ENCODE measurements at regions not wholly inside any gene's neighbourhood (a gene's known extent, or its start where the extent isn't known, plus 50 kb on each side); places are given as distances from the start of the nearest gene placed in this dataset.

DNA sequence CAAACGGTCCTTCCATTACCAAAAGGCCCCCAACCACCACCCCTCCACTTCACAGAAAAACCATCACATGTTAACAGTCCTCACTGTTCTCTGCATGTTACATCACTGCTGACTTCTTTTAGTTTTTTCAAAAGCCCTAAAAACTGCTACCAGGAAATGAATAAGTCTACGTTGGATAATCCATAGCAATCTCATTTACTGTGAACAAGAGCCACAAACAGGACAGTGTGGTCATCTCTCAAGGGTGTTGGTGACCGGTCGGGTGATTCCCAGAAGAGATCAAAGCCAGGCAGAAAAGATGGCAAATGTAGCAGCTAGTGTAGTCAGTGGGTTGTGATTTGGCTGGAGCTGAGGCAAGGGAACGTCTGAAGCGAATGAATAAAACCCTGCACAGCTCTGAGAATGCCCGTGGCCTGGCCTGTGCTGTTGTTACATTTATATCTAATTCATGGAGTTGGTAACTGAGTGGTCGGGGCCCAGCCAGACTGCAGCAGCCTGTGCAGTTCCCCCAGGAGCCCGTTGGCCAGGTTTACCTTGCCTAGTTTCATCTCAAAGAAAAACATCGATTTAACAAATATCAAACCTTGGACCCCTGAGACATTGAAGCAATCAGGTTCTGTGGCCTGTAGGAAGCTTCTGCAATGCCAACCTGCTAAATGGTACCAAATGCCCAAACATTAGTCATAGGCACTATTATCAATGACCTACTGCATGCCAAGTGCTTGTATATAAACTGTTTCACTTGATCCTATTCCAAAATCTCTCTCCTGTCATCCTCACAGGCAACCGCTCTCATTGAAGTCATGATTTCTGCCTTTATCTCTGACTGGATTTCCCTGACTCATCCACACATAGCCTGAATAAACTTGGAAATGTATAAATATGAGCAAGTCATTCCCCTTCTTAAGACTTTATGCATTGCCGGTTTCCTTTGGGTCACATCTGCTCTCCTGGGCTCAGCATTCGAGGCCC, 153.8 kb upstream of the SERP2 start:
- peak overlapping the region; percentile 93 for H3K27ac ChIP-seq
- TF ChIP-seq, protein P1, sequence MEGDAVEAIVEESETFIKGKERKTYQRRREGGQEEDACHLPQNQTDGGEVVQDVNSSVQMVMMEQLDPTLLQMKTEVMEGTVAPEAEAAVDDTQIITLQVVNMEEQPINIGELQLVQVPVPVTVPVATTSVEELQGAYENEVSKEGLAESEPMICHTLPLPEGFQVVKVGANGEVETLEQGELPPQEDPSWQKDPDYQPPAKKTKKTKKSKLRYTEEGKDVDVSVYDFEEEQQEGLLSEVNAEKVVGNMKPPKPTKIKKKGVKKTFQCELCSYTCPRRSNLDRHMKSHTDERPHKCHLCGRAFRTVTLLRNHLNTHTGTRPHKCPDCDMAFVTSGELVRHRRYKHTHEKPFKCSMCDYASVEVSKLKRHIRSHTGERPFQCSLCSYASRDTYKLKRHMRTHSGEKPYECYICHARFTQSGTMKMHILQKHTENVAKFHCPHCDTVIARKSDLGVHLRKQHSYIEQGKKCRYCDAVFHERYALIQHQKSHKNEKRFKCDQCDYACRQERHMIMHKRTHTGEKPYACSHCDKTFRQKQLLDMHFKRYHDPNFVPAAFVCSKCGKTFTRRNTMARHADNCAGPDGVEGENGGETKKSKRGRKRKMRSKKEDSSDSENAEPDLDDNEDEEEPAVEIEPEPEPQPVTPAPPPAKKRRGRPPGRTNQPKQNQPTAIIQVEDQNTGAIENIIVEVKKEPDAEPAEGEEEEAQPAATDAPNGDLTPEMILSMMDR (conservative IDR thresholded peaks at IDR 0.05): no peak

DNA sequence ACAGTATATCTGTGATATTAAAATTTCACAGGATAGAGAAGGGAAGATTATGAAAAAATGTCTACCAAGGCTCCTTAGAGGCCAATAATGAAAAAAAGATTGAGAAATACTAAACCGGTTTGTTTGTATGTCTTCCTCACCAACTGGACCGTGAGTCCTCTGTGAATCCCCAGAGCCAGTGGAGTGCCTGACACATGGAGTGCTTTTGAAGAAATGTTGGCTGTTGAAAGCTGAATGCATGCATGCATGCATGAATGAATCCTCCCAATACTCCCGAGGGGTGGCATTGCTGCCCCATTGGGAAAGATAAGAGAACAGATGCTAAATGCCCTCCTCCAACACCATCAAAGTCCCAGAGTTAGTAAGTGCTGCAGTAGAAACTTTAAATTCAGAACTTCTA, 152.7 kb upstream of the SERP2 start:
- TF ChIP-seq, protein P1 (conservative IDR thresholded peaks at IDR 0.05): no peak
- H3K27ac ChIP-seq: peak overlapping the region; percentile 93

DNA sequence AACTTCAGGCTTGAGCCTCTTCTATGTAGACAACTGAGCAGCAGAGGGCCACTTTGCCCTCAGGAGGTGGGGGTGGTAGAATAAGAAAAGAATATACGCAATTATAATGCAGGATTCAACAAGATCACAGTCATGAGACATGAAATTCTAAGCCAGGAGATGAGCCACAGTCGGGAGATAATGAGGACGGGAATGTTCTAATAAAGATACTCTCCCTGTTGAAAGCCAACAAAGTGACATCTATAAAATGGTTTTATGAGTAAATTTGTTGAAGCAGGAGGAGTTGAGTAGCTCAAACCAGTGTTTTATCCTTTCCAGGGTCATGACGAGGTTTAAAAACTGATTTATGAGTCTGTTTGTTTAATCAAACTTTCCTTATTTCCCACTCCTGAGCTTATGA, 152.0 kb upstream of the SERP2 start:
- TF ChIP-seq, protein P1 (conservative IDR thresholded peaks at IDR 0.05): 0 out of 2 replicates have a peak, but pooled peaks have one; percentile 13
- peak overlapping the region; percentile 93 for H3K27ac ChIP-seq

DNA sequence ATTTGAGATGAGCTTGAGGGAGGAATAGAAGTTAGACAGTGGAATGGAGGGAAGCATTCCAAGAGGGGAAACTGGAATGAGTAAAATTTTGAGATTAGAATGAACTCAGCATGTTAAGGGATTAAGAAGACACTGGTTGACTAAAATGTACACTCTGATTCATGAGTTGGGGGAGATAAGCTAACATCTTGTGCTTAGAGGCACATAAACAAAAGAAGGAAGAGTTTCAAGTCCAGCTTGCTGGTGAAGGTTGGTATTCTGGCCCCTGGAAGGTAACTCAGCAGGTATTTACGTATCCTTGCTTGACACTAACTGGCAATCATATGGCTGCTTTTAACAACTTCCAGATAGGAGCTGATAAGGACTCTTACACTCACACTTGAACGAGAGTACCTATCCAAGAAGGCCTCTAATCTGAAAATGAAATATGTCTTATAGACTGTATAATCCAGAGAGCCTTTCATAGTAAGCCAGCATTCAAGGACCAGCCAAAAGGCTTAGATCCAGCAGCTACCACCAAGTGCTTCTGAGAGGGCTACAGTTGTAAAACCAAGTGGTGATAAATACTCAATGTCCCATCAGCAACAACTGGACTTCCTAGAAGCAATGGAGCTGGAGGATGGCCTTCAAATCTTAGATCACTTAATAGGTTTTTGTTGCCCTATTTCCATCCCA, 149.7 kb upstream of the SERP2 start:
- TF ChIP-seq, protein P1 (conservative IDR thresholded peaks at IDR 0.05): no peak
- H3K27ac ChIP-seq: peak overlapping the region; percentile 93

DNA sequence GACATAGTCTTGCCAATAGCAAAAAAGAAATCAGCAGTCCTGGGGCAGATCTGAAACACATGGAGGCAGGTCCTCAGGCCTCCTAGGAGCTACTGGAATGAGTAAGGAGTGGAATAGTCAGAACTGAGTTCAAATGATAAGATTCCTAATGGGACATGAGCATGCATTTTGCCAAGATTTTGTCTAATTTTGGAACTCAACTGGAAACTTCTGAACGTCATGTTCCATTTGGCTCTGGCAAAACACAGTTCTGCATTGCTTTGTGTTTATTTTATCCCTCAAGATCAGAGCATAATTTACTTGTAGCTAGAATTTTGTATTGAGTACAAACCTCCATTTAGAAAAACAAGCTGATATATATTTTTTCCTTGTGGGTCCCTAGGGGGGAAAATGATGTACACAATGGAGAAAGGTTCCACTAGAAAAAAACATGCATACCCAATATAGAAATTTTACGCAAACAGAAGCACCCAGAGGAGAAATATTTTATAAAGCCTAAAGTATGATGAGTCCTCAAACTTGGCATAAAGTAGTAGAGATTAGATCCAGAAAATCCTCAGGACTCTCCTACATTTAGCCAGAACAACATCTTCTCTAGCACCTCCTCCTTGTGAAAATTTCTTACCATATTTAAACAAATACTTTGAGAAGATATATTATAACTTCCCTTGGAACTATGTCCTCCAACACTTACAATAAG, 149.0 kb upstream of the SERP2 start:
- TF ChIP-seq, protein P1 (conservative IDR thresholded peaks at IDR 0.05): no peak
- H3K27ac ChIP-seq: peak overlapping the region; percentile 93

DNA sequence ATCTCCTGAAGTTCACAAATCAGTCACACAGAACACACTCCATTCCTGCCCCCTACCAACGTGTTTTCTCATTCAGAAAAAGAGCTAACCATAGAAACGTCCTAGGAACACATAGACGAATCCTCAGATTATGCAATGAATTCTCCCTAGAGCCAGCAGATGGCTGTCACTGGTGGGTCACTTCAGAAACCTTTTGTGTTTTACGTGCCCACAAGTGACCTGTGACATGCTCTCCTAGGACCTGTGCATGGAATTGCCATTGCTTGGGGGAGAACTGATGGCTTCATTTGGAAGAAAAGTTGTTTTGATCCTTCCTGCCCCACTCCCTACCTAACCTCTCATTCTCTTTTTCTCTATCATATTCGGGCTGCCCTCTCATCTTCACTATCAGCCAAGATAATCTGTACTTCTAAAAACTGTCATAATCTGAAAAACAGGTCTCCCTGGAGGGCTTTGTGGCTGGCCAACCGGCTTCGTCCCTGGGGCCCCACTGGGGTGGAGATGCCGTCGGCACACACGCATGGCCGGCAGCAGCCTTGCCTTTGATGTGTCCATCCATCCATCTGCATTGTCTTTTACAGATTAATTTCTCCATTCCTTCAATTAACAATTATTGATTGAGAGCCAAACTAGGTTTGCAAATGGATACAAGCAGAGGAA, 144.1 kb upstream of the SERP2 start:
- H3K27ac ChIP-seq: no peak overlapping the region
- TF ChIP-seq, protein P1 (conservative IDR thresholded peaks at IDR 0.05): no peak

Measured in VCaP (cell line).